ENCODE measurements at regions not wholly inside any gene's neighbourhood (a gene's known extent, or its start where the extent isn't known, plus 50 kb on each side); places are given as distances from the start of the nearest gene placed in this dataset.
"Not testable (repeated sequence)": the region's sequence is repeated elsewhere in the genome, so short reads cannot be mapped to it uniquely, and the experiment has no call there.

DNA sequence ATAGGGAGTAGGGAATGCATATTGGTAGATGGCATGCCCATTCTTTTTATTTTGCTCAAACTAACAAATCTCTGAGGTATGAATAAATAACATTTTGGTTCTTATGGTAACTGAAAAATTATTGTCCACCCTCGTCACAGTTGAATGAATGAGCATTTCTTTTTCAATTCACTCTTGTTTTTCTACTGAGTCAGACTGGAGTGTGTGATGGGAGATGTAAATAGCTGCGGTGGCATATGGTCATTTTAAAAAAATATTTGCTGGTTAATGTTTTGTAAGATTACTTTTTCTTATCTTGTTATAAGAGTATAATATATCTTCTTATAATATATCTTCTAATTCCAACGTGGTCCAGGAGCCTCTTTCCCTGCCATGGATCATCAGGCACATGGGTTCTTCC lies 586.5 kb downstream of the SLITRK5 start:
- no peak for DNase-seq

DNA sequence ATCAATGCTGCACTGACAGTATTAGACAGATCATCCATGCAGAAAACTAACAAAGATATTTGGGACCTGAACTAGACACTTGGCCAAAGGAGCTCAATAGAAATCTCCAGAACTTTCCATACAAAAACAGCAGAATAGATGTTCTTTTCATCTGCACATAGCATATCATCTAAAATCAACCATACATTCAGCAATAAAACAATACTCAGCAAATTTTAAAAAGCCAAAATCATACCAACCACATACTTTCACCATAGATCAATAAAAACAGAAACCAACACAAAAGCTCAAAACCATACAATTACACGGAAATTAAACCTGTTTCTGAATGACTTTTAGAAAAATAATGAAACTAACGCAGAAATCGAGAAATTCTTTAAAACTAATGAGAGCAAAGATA lies 592.6 kb downstream of the SLITRK5 start:
- DNase-seq = no peak

DNA sequence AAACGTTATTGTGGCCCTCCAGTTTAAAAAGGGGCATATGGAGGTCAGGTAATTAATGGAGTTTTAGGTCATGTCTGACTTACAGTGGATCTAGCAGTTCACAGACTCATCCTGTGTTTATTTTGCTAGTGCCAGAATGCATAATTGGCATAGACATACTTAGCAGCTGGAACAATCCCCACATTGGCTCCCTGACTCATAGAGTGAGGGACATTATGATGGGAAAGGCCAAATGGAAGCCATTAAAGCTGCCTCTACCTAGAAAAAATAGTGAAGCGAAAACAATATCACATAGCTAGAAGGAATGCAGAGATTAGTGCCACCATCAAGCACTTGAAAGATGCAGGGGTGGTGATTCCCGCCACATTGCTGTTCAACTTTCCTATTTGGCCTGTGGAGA lies 610.7 kb downstream of the SLITRK5 start:
- DNase-seq = no peak

DNA sequence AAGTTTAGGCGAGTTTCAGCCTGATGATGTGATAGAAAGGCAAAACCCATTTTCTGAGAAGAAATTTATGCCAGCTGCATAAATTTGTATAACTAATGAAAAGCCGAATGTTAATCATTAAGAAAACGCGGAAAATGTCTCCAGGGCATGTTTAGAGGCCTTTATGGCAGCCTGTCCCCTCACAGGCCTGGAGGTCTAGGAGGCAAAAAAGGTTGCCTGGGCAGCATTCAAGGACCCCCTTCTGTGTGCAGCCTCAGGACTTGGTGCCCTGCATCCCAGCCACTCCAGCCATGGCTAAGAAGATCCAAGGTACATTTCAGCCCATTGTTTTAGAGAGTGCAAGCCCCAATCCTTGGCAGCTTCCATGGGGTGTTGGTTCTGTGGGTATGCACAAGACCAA lies 614.2 kb downstream of the SLITRK5 start:
- no peak for DNase-seq

DNA sequence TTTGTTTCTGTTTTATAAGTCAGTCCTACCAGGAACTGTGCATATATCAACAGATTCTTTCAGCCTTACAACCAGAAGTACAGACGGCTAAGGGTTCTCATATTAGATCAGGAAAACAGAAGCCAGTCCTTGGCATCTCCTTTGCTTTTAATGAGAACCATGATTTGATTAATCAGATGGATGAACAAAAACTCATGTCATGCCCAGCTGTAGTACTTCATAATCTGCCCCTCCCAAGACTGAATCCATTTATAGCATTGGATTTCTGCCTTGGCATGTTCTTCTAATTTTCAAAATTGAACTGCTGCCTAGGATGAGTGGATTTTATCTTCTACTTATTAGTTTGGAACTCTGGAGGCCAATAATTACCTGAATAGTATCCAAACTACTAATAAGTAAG lies 617.2 kb downstream of the SLITRK5 start:
- no peak for DNase-seq

DNA sequence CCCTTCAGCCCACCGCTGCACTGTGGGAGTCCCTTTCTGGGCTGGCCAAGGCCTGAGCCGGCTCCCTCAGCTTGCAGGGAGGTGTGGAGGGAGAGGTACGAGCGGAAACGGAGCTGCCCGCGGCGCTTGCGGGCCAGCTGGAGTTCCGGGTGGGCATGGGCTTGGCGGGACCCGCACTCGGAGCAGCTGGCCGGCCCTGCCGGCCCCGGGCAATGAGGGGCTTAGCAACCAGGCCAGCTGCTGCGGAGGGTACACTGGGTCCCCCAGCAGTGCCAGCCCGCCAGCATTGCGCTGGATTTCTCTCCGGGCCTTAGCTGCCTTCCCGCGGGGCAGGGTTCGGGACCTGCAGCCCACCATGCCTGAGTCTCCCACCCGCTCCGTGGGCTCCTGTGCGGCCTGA lies 620.6 kb downstream of the SLITRK5 start:
- not testable (repeated sequence) for DNase-seq

DNA sequence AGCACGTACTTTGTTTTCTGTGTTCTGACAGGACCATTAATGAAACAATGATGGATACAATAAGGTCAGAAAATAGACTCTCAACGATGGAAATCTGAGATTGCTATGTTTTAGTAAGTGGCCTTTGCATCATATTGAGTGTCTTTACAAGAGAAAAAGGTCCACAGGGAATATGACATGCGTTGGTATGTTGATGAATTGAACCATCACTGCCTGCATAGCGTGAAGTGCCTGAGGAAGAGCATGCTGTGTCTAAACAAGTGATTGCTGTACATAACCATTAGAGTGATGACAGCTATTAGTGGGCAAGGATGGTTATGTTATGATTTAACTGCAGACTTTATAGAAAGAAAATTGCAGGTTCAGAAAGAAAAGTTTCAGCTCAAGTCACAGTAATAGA lies 623.2 kb downstream of the SLITRK5 start:
- no peak for DNase-seq

DNA sequence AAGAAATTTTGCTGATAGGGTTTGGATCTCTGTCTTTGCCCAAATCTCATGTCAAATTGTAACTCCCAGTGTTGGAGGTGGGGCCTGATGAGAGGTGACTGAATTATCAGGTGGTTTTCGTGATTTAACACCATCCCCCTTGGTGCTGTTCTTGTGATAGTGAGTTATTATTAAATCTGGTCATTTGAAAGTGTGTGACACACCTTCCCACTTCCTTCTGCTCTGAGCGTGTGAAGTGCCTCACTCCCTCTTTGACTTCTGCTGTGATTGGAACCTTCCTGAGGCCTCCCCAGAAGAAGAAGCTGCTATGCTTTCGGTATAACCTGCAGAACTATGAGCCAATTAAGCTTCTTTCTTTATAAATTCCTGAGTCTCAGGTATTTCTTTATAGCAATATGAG lies 632.0 kb downstream of the SLITRK5 start:
- DNase-seq = no peak

DNA sequence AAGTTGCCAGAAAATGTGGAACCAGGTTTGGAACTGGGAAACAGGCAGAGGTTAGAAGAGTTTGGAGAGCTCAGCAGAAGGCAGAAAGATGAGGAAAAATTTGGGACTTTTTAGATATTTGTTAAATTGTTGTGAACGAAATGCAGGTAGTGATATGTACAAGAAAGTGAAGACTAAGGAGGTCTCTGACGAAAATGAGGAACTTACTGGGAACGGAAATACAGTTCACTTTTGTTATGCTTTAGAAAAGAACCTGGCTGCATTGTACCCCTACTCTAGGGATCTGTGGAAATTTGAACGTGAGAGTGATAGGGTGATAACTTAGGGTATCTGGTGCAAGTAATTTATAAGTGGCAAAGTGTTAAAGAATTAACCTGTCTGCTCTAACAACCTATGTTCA lies 632.4 kb downstream of the SLITRK5 start:
- no peak for DNase-seq

DNA sequence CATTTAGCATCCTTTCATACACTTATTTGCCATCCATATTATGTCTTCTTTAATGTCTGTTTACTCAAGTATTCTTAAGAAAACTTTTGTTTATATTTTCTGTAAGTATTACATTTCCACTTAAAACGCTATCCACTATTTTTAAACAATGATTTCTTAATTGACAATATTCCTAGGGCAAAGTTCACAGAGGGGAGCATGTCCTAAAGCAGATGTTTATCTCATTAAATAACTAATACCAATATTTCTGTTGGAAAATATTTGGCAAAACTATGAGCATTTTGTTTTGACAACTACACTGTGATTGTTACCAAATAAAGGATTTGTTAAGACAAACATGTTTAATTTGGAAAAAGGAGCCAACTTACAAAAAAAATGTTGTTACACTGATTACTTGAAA lies 643.3 kb downstream of the SLITRK5 start:
- no peak for DNase-seq

DNA sequence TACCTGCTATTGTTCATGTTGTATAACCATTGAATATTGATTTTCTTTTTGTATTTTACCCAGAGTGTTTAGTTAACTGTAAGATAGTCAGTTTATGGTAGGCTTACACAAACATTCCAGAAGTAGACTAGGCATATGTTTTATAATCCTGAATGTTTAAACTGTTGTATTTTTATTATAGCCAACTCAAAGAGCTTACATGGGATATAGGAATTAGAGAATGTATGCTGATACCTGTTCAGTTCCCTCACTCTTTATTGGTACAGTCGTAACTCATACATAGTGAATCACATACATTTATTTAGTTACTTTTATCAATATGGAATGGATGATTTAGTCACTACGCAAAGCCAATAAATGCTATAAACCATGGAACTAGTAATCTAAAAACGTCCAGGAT lies 657.9 kb downstream of the SLITRK5 start:
- DNase-seq = no peak

DNA sequence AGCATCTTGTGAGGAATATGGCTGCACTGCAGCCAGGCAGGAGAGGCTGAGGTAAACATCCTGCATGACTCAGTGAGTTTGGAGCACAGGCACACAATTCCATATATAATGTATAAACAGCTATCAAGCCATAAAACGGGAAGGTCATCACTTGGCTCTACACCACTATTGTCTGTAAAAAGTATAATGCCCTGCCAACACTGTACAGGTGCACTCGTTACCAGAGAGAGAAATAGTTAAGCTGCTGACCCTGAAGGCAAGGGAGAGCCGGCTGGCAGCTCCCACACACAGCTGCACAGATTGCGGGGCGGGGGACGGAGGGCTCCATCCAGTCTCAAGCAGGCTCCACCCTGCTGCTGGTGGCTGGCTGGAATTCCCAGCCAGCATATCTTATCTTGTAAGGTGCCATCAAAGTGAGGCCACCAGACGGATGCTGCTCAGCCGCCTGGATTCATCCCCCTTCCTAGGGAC lies 668.1 kb downstream of the SLITRK5 start:
- no peak for DNase-seq

DNA sequence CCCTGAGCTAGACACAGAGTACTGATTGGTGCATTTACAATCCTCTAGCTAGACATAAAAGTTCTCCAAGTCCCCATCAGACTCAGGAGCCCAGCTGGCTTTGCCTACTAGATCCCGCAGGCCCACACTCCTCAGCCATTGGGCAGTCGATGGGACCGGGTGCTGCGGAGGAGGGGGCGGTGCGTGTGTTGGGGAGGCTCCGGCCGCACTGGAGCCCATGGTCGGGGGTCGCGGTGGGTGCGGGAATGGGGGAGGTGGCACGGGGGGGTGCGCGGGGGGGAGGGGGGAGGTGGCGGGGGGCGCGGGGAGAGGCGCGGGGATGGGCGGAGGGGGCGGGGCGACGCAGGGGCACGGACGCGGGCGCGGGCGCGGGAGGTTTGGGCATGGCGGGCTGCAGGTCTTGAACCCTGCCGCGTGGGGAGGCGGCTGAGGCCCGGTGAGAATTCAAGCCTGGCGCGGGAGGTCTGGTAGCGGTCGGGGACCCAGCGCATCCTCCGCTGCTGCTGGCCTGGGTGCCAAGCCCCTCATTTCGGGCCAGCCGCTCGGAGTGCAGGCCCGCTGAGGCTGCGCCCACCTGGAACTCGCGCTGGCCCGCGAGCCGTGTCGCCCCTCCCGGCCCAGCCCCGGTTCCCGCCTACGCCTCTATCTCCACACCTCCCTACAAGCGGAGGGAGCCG lies 674.1 kb downstream of the SLITRK5 start:
- DNase-seq = no peak

DNA sequence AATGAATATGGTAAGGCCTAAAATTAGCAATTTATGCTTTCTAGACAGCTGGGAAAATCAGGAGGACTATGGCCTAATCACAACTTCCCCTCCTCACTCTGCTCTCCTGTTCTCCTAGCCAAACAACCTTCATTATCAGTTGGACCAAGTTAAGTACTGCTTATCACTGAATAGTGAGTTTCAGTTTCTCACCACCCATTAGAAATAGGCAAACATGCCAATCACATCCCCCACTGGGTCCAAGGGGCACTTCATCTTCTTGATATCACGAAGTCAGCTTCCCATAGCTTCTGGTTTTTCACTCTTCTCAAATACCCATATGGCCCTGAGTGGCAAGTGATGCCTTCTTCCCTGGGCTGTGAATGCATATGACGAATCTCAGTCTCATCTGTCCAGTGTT lies 689.6 kb downstream of the SLITRK5 start:
- DNase-seq = no peak

DNA sequence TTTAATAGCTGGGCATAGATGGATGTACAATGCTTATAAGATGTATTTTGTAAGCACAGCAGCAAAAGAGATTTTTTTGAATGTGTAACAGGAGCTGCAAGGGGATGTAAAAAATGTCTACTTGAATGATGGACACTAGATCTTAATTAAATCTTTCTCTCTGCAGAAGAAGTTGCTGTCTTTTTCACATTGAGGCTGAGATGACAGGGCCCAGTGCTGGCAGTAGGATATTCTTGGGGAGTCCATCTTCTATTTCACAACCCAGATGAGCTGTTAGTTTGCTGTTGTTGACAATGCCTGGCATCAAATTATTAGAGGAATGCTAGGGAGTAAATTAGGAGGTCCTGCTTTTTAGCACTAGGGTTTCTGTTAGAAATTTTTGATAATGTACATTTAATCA lies 698.7 kb downstream of the SLITRK5 start:
- no peak for DNase-seq

DNA sequence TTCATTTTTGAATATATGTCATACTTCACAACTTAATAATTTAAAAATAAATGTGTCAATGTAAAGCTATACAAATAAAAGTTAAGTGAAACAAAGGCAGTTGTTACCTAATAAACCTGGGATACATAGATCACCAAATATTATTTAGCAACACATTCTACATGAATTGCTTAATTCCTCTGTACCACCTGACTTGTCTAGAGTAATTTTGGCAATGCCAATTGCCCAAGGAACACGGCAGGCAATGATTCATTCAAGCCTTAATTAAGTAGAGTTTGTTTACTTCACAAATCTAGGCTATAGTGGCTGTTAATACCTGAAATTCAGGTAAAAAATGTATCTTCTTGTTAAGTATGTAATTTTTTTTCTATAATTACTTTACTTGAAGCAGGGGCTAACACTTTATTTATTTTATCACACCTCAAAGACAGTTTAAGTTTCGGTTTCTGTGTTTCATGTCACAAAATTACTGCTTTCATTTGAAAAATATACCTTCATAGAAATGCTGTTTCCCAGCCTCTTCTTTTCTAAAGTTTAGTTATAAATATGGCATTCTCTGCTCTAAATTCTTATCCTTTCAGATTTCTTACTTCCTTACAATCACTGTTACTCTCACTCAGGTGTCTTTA lies 705.7 kb downstream of the SLITRK5 start:
- no peak for DNase-seq

DNA sequence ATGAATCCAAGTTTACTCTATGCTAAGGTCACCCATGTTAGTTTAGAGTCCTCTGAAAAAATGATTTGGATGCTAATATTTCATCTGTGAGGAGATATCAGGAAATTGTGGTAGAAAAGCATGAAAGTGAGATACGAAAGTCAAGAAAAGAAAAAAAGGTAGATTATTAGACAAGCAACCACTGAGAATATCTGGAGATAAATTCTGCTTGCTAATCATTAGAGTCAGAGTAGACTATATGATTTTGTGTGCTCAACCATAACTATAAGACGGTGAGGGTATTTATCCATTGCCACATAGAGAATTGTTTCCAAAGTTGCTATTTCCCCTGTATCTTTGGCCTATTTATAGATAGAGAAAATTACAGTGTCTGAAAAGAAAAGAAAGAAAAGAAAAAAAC lies 706.7 kb downstream of the SLITRK5 start:
- no peak for DNase-seq

DNA sequence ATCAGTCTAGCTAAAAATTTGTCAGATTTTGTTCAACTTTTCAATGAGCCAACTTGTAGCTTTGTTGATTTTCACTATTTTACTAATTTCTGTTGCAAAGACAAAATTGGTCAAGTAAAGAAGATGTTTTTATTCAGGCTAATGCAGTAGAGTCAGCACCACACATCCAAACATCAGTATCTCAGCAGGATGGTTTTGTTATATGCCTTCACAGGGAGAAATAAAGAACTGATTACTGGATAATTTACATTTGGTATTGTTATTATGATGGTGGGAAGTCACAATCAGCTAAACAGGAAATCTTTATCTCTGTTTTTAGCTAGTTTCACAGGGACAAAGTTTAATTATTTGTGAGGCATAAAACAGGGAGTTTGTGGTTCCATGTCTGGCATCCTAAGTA lies 713.4 kb downstream of the SLITRK5 start:
- no peak for DNase-seq

DNA sequence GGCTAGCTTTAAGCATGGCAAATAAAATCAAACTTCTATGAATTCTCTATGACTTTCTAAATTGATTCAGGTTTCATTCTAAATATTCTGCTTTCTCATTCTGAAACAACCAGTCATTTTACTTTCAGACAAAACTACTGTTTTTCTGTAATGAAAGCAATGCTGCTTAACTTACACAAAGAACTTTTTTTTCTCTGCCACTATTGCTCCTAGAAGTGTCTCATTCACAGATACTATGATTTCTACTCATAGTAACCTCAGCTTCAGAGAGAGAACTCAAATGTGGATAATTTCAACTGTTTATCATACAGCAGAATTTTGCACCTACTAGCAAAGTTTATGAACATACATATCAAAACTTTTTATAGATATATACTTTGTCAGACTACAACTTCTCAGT lies 724.6 kb downstream of the SLITRK5 start:
- DNase-seq = no peak

DNA sequence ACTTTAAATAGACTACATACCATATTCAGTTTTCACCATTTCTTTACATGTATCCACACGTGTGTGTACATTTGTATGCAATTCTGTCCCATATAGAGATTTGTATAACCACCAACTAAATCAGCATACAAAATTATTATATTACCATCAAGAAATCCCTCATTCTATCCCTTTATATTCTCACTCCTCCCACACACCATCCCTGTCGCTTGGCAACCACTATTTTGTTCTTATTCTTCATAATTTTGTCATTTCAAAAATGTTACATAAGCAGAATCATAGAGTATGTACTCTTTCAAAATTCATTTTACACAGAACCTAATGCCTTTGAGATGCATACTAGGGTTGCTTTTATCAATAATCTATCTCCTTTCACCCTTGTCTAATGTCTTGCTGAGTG lies 740.5 kb downstream of the SLITRK5 start:
- no peak for DNase-seq

DNA sequence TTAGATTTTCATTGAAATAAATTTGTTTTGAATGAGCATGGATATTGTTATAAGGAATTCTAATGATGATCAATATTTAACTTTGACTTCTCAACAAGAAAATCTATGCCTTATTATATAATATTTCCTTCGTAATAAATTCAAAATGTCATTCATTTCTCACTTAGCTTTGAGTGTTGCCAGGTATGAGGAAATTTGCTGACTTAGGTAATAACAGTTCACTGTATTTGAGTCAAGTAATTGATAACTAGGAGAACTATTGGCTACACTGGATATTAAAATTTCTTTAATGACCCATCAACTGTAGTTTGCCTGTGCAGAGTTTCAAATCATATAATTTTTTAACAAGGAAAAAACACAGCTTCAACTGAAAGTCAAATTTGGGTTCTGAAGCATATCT lies 746.6 kb downstream of the SLITRK5 start:
- no peak for DNase-seq

DNA sequence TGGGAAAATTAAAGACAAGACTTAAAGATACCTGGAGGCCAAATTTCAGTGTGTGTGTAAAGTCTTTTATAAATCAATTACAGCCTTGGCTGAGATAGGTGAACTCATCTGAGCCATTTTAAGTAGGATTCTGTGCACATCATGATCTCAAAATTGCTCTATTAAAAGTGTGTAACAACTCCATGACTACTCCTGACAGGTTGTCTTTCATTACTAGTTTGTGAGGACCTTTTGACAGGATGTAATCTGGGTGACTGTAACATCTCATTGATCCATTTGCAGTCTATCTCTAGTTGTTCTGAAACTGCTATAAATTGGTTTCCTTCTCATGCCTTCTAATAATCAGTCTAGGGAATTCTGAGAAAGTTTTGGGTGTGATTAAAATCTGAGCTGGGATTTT lies 753.3 kb downstream of the SLITRK5 start:
- no peak for DNase-seq

DNA sequence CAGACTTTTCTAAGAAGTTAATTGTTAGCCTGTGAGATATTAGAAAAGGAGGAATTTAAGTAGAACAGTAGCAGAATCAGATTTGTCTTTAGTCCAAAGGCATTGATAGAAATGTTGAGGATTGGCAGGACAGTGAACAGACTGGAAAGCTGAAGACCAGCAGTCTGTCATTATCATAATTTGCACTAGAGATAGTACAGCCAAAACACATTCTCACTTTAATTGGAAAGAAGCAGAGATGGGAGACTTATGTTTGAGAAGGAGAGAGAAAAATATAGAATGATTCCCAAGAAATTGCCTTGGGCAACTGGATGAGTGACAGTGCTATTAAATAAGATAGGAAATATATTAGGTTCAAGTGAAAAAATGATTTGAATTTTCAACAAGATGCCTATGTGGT lies 755.5 kb downstream of the SLITRK5 start:
- DNase-seq = no peak

DNA sequence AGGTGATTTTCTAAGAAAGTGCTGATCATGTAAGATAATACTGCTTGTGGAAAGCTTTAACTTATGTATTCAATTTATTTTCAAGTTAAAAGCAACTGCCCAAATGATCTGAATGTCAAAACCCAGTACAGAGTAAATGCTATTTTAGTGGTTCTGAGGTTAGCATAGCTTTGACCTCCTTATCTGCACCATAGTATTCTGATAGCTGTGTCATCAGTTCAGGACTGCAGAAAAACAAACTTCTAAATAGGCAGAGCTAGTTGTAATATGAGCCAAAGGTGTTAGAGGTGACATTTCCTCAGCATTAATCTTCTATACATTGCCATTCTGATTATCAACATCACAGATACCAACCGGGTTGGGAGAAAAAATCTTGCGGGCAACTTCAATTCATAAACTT lies 758.7 kb downstream of the SLITRK5 start:
- no peak for DNase-seq

DNA sequence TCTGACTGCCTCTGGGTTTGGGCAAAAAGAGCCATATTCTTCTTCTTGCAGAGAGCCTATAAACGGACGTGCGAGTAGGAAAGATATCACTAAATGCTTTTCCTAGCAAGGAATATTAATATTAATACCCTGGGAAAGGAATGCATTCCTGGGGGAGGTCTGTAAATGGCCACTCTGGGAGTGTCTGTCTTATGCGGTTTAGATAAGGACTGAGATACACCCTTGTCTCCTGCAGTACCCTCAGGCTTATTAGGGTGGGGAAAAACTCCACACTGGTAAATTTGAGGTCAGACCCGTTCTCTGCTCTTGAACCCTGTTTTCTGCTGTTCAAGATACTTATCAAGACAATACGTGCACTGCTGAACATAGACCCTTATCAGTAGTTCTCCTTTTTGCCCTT lies 763.8 kb downstream of the SLITRK5 start:
- DNase-seq = no peak

All from AML-193 (cell line).